SK-N-SH treated with all-trans-retinoic acid at 6 μM for 48 hours (cell line): ENCODE measurements at regions not wholly inside any gene's neighbourhood (a gene's known extent, or its start where the extent isn't known, plus 50 kb on each side); places are given as distances from the start of the nearest gene placed in this dataset.
"Not testable (repeated sequence)": the region's sequence is repeated elsewhere in the genome, so short reads cannot be mapped to it uniquely, and the experiment has no call there.

Source experiments
- ATAC-seq: fragments of 200-7000 bp; cut with Tn5 transposase; 3 replicates; pipeline ENCODE4 v1.9.1; 2020; ENCODE audit warnings: mild to moderate bottlenecking, moderate library complexity

GRCh38 chr21:10100873-10101272 is 420.5 kb upstream of the TPTE start:
- ATAC-seq = not testable (repeated sequence)

- ATAC-seq = peak; percentile 64
Measured at GRCh38 chr21:10119342-10119741, 402.0 kb upstream of the TPTE start.

GRCh38 chr21:10119746-10120535 is 401.4 kb upstream of the TPTE start:
- ATAC-seq = not testable (repeated sequence)

GRCh38 chr21:10120536-10120934 is 400.8 kb upstream of the TPTE start:
- not testable (repeated sequence) for ATAC-seq

GRCh38 chr21:10120965-10121550 is 400.3 kb upstream of the TPTE start:
- not testable (repeated sequence) for ATAC-seq

GRCh38 chr21:10121816-10122455 is 399.4 kb upstream of the TPTE start:
- ATAC-seq = not testable (repeated sequence)

GRCh38 chr21:10122801-10123507 is 398.4 kb upstream of the TPTE start:
- ATAC-seq = not testable (repeated sequence)

- peak; percentile 24; the same call in 1 of the 3 replicates for ATAC-seq
Measured at GRCh38 chr21:10123508-10123885, 397.9 kb upstream of the TPTE start.

GRCh38 chr21:10125616-10126015 is 395.8 kb upstream of the TPTE start:
- not testable (repeated sequence) for ATAC-seq

GRCh38 chr21:10134119-10134518 is 387.3 kb upstream of the TPTE start:
- ATAC-seq = not testable (repeated sequence)

- not testable (repeated sequence) for ATAC-seq
Measured at GRCh38 chr21:10135879-10136278, 385.5 kb upstream of the TPTE start.

- not testable (repeated sequence) for ATAC-seq
Measured at GRCh38 chr21:10154178-10154577, 367.2 kb upstream of the TPTE start.
